Astrocyte of the cerebellum (primary cell): ENCODE measurements at regions not wholly inside any gene's neighbourhood (a gene's known extent, or its start where the extent isn't known, plus 50 kb on each side); places are given as distances from the start of the nearest gene placed in this dataset.
"Not testable (repeated sequence)": the region's sequence is repeated elsewhere in the genome, so short reads cannot be mapped to it uniquely, and the experiment has no call there.

ENCODE experiments used
- DNase-seq: peaks from one replicate; pipeline ENCODE4 v3.0.0-alpha.2; 2011; ENCODE audit warnings: low read depth
- H3K4me3 ChIP-seq: 2 replicates; pipeline ENCODE4 v1.5.1; 2011; ENCODE audit warnings: mild to moderate bottlenecking, low read depth, low read length, moderate library complexity
- CTCF ChIP-seq: IDR thresholded peaks from 2 replicates; pipeline ENCODE4 v1.5.1; 2012; ENCODE audit warnings: low read length, low read depth, moderate library complexity, mild to moderate bottlenecking; ENCODE audit errors: missing control alignments
- in situ Hi-C: cut with HindIII; loops from 2 replicates; pipeline ENCODE4 v1.10.0; 2017; ENCODE audit warnings: low sequenced_read_pairs

- no peak for TF ChIP-seq CTCF
- no peak for DNase-seq
- in situ Hi-C loops: no loop called here
- H3K4me3 ChIP-seq: no peak overlapping the region
Observed at GRCh38 chr20:54914995-54915394, 439.6 kb downstream of the DOK5 start.

GRCh38 chr20:54909702-54910101 is 434.3 kb downstream of the DOK5 start:
- no peak for TF ChIP-seq CTCF
- H3K4me3 ChIP-seq: no peak overlapping the region
- in situ Hi-C loops: no loop called here
- DNase-seq: no peak

- H3K4me3 ChIP-seq, in situ Hi-C loops, DNase-seq: not testable (repeated sequence)
Observed at GRCh38 chr20:54906134-54906533, 430.7 kb downstream of the DOK5 start.

- in situ Hi-C loops: no loop called here
- no peak overlapping the region for H3K4me3 ChIP-seq
- DNase-seq: no peak
- TF ChIP-seq CTCF: no peak
Observed at GRCh38 chr20:54897787-54898186, 422.4 kb downstream of the DOK5 start.

- no peak for TF ChIP-seq CTCF
- in situ Hi-C loops: no loop called here
- H3K4me3 ChIP-seq: no peak overlapping the region
- DNase-seq: no peak
Observed at GRCh38 chr20:54891907-54892306, 416.5 kb downstream of the DOK5 start.

- no peak for DNase-seq
- in situ Hi-C loops: no loop called here
- TF ChIP-seq CTCF: no peak
- no peak overlapping the region for H3K4me3 ChIP-seq
Observed at GRCh38 chr20:54879393-54879792, 404.0 kb downstream of the DOK5 start.

GRCh38 chr20:54875307-54875706 is 399.9 kb downstream of the DOK5 start:
- in situ Hi-C loops: no loop called here
- no peak for DNase-seq
- H3K4me3 ChIP-seq: no peak overlapping the region
- TF ChIP-seq CTCF: no peak
